HG02571 (cell line): ENCODE measurements at regions not wholly inside any gene's neighbourhood (a gene's known extent, or its start where the extent isn't known, plus 50 kb on each side); places are given as distances from the start of the nearest gene placed in this dataset.

Source experiments
- ATAC-seq: cut with Tn5 transposase; IDR thresholded peaks from one replicate; pipeline ENCODE4 v1.9.1; 2021; ENCODE audit warnings: mild to moderate bottlenecking, moderate library complexity; ENCODE audit not compliant: unreplicated experiment

GRCh38 chrX:7233580-7234406 lies 85.8 kb upstream of the PUDP start:
- no peak for ATAC-seq

- no peak for ATAC-seq
These were observed 80.3 kb upstream of the PUDP start for GRCh38 chrX:7228226-7228625.

DNA sequence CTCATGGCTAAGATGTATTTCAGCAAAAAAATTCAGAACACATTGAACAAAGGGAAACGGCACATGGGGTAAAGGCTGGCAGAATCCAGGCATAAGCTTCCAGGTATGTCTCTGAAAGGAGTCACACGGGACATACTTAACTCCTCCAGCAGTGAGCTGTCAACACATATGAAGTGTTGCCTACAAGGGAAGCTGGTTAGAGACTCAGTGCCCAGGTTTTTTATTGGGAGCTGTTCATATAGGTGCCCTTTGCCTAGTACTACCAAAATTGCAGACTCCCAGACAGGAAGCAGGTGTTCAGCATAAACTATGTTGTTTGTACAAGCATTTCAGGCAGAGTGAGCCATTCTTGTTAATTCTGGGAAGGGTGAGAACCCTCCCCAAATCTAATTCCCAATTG lies 77.4 kb upstream of the PUDP start:
- ATAC-seq = no peak

- ATAC-seq = no peak
These were observed 75.3 kb upstream of the PUDP start for GRCh38 chrX:7223271-7223670.

DNA sequence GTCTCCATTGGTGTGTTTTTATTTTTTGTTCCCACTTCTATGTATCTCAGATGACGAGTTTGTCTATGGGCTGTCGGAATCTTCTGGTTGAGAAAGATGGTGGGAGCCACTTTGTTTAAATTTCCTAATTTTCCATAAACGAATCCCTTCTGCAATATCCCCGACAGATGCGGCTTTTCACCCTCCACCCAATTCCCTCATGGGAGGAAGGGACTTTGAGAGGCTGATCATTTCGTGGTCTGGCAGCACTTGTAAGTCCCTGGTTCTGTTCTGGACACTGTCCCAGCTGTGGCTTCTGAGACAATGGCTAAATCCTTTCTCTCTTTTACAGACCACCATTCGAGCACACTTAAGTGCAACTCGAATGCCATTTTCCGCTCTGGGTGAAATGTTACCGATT lies 72.2 kb upstream of the PUDP start:
- ATAC-seq = no peak

GRCh38 chrX:7219153-7219705 lies 71.3 kb upstream of the PUDP start:
- peak; percentile 58 for ATAC-seq

DNA sequence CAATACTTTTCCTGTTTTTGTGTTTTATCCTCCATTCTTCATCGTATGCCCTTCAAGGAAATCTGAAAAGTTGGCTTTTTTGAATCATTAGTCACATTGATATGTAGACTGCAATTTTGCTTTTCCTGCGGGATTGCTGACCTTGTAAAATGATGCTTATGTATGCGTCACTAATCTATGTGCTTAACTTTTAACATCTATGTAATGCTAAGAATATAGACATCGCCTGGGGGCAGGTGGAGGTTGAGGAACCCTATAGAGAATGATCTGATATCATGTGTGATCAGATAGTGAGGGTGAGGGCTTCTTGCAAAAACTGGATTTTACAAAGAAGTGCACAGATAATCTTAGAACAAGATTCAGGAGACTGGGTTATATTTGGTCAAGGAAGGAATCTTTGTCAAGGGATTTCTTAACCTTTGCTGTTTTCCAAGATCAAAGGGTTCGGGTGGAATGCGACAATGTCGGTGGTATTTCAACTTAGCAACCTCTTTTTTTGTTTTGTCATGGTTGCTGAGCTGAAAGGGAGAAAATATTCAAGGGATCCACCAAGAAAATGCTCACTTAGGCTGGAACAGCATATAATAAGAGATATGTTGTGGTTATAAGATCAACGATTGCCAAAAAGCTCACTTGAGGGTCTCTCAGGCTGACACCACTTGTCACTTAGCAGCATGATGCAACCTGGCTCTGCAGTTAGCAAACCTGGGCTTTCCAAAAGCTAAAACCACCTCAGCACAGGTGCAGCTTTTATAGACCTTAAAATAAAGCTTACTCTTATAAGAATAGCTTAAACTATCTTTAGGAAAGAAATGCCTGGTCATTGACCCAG lies 70.6 kb upstream of the PUDP start:
- ATAC-seq = no peak

GRCh38 chrX:7216981-7217587 lies 69.1 kb upstream of the PUDP start:
- ATAC-seq = no peak

DNA sequence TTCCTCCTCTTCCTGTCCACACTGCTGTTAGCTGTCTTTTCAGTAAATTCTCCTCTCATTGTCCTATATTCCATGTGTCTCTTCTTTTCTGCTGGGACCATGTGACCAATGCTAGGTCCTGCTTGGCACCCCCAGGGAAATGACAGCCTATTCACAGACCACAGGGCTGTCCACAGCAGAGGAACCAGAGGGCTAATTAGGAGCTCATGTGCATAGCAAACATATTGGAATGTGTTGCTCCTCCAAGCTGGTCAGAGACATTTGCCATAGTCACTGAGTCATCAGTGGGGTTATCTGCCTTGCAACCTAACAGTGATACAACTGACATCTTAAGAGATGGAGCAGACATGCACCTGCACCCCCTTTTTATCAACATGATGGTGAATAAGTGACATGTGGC lies 67.9 kb upstream of the PUDP start:
- ATAC-seq = no peak

GRCh38 chrX:7214251-7214650 lies 66.3 kb upstream of the PUDP start:
- no peak for ATAC-seq

DNA sequence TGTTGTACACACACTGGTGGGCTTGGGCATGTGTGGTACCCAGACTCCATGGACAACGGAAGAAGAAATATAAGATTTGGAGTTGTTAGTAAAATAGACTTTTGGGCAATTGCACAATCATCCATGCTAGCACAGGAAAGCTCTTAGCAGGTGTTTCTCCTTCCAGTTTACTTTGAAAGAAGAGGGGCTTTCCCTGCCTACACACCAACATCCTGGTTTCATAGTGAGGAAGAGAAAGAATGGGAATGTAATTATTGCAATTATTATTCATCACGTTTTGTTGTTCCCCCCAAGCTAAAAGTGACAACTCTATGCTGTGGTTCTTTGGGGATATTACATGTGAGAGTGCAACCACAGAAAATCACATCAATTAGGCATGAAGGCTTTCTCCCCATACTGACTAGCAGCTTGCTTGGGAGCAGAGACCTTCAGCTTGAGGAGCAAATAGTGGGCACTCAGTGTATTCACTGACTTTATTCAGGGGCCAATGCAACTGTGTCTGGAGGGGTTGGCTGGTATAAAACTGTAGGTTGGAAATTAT lies 57.2 kb upstream of the PUDP start:
- ATAC-seq = no peak

DNA sequence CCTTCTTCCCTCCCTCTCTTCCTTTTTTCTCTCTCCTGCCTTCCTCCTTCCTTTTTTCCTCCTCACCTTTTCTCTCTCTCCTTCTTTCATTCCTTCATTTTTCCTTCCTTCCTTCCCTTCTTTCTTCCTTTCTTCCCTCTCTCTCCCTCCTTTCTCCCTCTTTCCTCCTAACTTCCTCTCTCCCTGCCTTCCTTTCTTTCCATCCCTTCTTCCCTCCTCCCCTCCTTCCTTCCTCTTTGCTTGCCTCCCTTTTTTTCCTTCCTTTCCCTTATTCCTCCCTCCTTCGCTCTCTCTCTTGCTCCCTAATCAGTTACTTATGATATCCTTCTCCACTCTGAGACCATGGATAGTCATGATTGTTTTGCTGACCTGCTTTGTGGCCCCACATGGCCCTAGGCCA lies 56.7 kb upstream of the PUDP start:
- no peak for ATAC-seq

- no peak for ATAC-seq
These were observed 54.3 kb upstream of the PUDP start for GRCh38 chrX:7202206-7202605.

- ATAC-seq = no peak
These were observed 53.5 kb upstream of the PUDP start for GRCh38 chrX:7201496-7201895.

- ATAC-seq = no peak
These were observed 50.5 kb upstream of the PUDP start for GRCh38 chrX:7198499-7198898.
